RWPE2 (cell line): ENCODE measurements at regions not wholly inside any gene's neighbourhood (a gene's known extent, or its start where the extent isn't known, plus 50 kb on each side); places are given as distances from the start of the nearest gene placed in this dataset.

Experiments
- ATAC-seq: fragments of 200-7000 bp; cut with Tn5 transposase; 3 replicates; pipeline ENCODE4 v1.9.1; 2021; ENCODE audit warnings: low read depth
- DNase-seq: peaks from one replicate; pipeline ENCODE4 v3.0.0-alpha.2; 2020; ENCODE audit warnings: low spot score
- H3K27ac ChIP-seq: fragments of 450-650 bp; 2 replicates; pipeline ENCODE4 v1.5.1; 2017; ENCODE audit warnings: mild to moderate bottlenecking; ENCODE audit not compliant: poor library complexity, severe bottlenecking
- H3K27me3 ChIP-seq: fragments of 250-450 bp; sonication (Bioruptor Pico); 2 replicates; pipeline ENCODE4 v1.5.1; 2021; ENCODE audit warnings: mild to moderate bottlenecking, moderate library complexity; ENCODE audit not compliant: insufficient read depth, poor library complexity, severe bottlenecking
- H3K36me3 ChIP-seq: fragments of 250-450 bp; sonication (Bioruptor Pico); 2 replicates; pipeline ENCODE4 v1.5.1; 2020; ENCODE audit warnings: low read depth, mild to moderate bottlenecking, moderate library complexity
- H3K4me1 ChIP-seq: fragments of 250-450 bp; sonication (Bioruptor Pico); 2 replicates; pipeline ENCODE4 v1.5.1; 2021; ENCODE audit warnings: mild to moderate bottlenecking, moderate library complexity; ENCODE audit not compliant: insufficient read depth, poor library complexity, severe bottlenecking
- H3K4me3 ChIP-seq: fragments of 250-450 bp; sonication (Bioruptor Pico); 2 replicates; pipeline ENCODE4 v1.5.1; 2021; ENCODE audit warnings: mild to moderate bottlenecking, moderate library complexity; ENCODE audit not compliant: severe bottlenecking
- H3K9me3 ChIP-seq: fragments of 250-450 bp; sonication (Bioruptor Pico); 2 replicates; pipeline ENCODE4 v1.5.1; 2021; ENCODE audit warnings: mild to moderate bottlenecking, moderate library complexity; ENCODE audit not compliant: severe bottlenecking
- TF ChIP-seq, protein P1 (sequence below): fragments of 450-650 bp; IDR thresholded peaks from one replicate; pipeline ENCODE4 v1.5.1; 2017; ENCODE audit warnings: mild to moderate bottlenecking, moderate library complexity; ENCODE audit not compliant: poor library complexity, severe bottlenecking

DNA sequence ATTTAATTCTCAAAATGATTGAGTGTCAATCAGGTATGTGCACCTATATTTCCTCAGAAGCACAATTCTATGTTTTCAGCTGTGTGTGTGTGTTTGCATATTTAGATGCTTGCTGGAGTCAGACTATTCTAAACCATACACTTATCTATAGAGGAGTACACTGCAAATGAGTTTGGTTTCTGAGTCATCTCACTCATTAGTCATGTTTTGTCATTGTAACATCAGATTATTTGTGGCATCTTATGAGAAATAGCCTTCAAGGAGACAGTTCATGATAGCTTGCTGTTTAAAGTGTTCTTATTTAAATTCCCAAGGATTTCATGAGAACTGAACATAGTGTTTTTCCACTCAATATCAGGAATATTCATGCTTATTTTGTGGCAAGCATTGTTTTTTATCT lies 535.1 kb downstream of the NLGN4Y start:
- no peaks in the 10 kb centered on the region for H3K9me3 ChIP-seq
- no peaks in the 10 kb centered on the region for H3K36me3 ChIP-seq
- H3K27ac ChIP-seq = no peak overlapping the region
- no peak overlapping the region for H3K4me3 ChIP-seq
- peak; percentile 61; the same call in 2 of the 3 replicates for ATAC-seq
- TF ChIP-seq, protein P1, sequence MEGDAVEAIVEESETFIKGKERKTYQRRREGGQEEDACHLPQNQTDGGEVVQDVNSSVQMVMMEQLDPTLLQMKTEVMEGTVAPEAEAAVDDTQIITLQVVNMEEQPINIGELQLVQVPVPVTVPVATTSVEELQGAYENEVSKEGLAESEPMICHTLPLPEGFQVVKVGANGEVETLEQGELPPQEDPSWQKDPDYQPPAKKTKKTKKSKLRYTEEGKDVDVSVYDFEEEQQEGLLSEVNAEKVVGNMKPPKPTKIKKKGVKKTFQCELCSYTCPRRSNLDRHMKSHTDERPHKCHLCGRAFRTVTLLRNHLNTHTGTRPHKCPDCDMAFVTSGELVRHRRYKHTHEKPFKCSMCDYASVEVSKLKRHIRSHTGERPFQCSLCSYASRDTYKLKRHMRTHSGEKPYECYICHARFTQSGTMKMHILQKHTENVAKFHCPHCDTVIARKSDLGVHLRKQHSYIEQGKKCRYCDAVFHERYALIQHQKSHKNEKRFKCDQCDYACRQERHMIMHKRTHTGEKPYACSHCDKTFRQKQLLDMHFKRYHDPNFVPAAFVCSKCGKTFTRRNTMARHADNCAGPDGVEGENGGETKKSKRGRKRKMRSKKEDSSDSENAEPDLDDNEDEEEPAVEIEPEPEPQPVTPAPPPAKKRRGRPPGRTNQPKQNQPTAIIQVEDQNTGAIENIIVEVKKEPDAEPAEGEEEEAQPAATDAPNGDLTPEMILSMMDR = no peak
- no peak for DNase-seq
- no peaks in the 10 kb centered on the region for H3K27me3 ChIP-seq
- H3K4me1 ChIP-seq = no peaks in the 10 kb centered on the region

GRCh38 chrY:15072084-15072483 lies 547.8 kb downstream of the NLGN4Y start:
- DNase-seq (no peak), ATAC-seq (no peak)
- Histone ChIP-seq H3K27me3 (peaks cover 3% of the 10 kb centered on the region), H3K4me1 (no peaks in the 10 kb centered on the region), H3K36me3 (no peaks in the 10 kb centered on the region), H3K9me3 (no peaks in the 10 kb centered on the region), H3K27ac (no peak overlapping the region), H3K4me3 (no peak overlapping the region)
- TF ChIP-seq, protein P1 = no peak

DNA sequence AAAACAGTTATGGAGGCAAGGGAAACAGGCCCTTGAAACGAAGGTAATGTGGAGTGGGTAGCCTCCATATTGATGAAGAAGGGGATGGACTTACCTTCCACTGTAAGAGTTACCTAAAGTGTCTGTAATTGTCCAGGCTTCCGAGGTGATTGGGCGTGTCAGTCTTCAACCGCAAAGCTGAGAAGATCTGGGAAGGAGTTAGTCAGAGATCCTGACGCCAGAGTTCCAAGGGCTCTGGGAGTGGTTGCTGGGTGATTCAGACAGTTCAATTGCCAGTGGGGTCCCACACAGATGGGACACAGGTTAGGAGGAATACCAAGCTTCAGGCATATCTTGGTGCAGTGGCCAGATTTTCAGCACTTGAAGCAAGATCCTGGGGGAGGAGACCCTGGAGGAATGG lies 577.0 kb downstream of the NLGN4Y start:
- Histone ChIP-seq H3K27ac (no peak overlapping the region), H3K9me3 (no peaks in the 10 kb centered on the region), H3K4me3 (no peak overlapping the region), H3K27me3 (peaks cover 3% of the 10 kb centered on the region), H3K4me1 (no peaks in the 10 kb centered on the region), H3K36me3 (no peaks in the 10 kb centered on the region)
- ATAC-seq (peak; percentile 85), DNase-seq (no peak)
- TF ChIP-seq, protein P1 = no peak
